ES-I3 (cell line): ENCODE measurements at regions not wholly inside any gene's neighbourhood (a gene's known extent, or its start where the extent isn't known, plus 50 kb on each side); places are given as distances from the start of the nearest gene placed in this dataset.

Experiments used
- H3K36me3 ChIP-seq: 2 replicates; pipeline ENCODE4 v1.6.1; 2013; ENCODE audit warnings: mild to moderate bottlenecking, low read length, control low read depth, moderate library complexity; ENCODE audit not compliant: insufficient read depth
- H3K4me1 ChIP-seq: 2 replicates; pipeline ENCODE4 v1.6.1; 2013; ENCODE audit warnings: mild to moderate bottlenecking, control low read depth, low read length; ENCODE audit not compliant: insufficient read depth
- H3K9ac ChIP-seq: 2 replicates; pipeline ENCODE4 v1.6.1; 2013; ENCODE audit warnings: low read depth, mild to moderate bottlenecking, low read length, moderate library complexity
- H3K9me3 ChIP-seq: 2 replicates; pipeline ENCODE4 v1.6.1; 2013; ENCODE audit warnings: mild to moderate bottlenecking, low read length, moderate library complexity; ENCODE audit not compliant: control insufficient read depth, insufficient read depth

GRCh38 chr18:24770311-24771024, 310.0 kb downstream of the HRH4 start:
- H3K4me1 ChIP-seq, result no peaks in the 10 kb centered on the region
- no peaks in the 10 kb centered on the region for H3K9me3 ChIP-seq
- no peaks in the 10 kb centered on the region for H3K36me3 ChIP-seq
- H3K9ac ChIP-seq, result no peak overlapping the region

- Histone ChIP-seq H3K4me1 (no peaks in the 10 kb centered on the region), H3K36me3 (no peaks in the 10 kb centered on the region), H3K9me3 (no peaks in the 10 kb centered on the region), H3K9ac (no peak overlapping the region)
Observed at GRCh38 chr18:24771300-24771699, 310.9 kb downstream of the HRH4 start.

- Histone ChIP-seq H3K36me3 (no peaks in the 10 kb centered on the region), H3K4me1 (no peaks in the 10 kb centered on the region), H3K9me3 (no peaks in the 10 kb centered on the region), H3K9ac (no peak overlapping the region)
Observed at GRCh38 chr18:24773101-24773500, 312.7 kb downstream of the HRH4 start.

GRCh38 chr18:24776019-24776418, 315.6 kb downstream of the HRH4 start:
- Histone ChIP-seq H3K4me1 (no peaks in the 10 kb centered on the region), H3K36me3 (no peaks in the 10 kb centered on the region), H3K9ac (no peak overlapping the region)

GRCh38 chr18:24778810-24779418, 318.5 kb downstream of the HRH4 start:
- no peak overlapping the region for H3K9ac ChIP-seq
- H3K9me3 ChIP-seq, result no peaks in the 10 kb centered on the region
- H3K36me3 ChIP-seq, result no peaks in the 10 kb centered on the region
- no peaks in the 10 kb centered on the region for H3K4me1 ChIP-seq

More at GRCh38 chr18:24776019-24776418, 315.6 kb downstream of the HRH4 start:
- no peaks in the 10 kb centered on the region for H3K9me3 ChIP-seq

- H3K9me3 ChIP-seq, result no peaks in the 10 kb centered on the region
- no peaks in the 10 kb centered on the region for H3K36me3 ChIP-seq
Observed at GRCh38 chr18:24782566-24782965, 322.1 kb downstream of the HRH4 start.

GRCh38 chr18:24785019-24785418, 324.6 kb downstream of the HRH4 start:
- H3K4me1 ChIP-seq, result no peaks in the 10 kb centered on the region
- H3K9me3 ChIP-seq, result peaks cover 2% of the 10 kb centered on the region
- H3K9ac ChIP-seq, result no peak overlapping the region
- no peaks in the 10 kb centered on the region for H3K36me3 ChIP-seq

More at GRCh38 chr18:24782566-24782965, 322.1 kb downstream of the HRH4 start:
- no peaks in the 10 kb centered on the region for H3K4me1 ChIP-seq
- H3K9ac ChIP-seq, result no peak overlapping the region

GRCh38 chr18:24786027-24786426, 325.6 kb downstream of the HRH4 start:
- no peak overlapping the region for H3K9ac ChIP-seq
- H3K9me3 ChIP-seq, result peaks cover 2% of the 10 kb centered on the region
- no peaks in the 10 kb centered on the region for H3K36me3 ChIP-seq

GRCh38 chr18:24790347-24790746, 329.9 kb downstream of the HRH4 start:
- Histone ChIP-seq H3K9ac (no peak overlapping the region), H3K9me3 (peaks cover 2% of the 10 kb centered on the region), H3K4me1 (peaks cover 8% of the 10 kb centered on the region), H3K36me3 (no peaks in the 10 kb centered on the region)

More at GRCh38 chr18:24786027-24786426, 325.6 kb downstream of the HRH4 start:
- H3K4me1 ChIP-seq, result no peaks in the 10 kb centered on the region

- Histone ChIP-seq H3K4me1 (peaks cover 8% of the 10 kb centered on the region), H3K9me3 (peaks cover 2% of the 10 kb centered on the region), H3K9ac (no peak overlapping the region), H3K36me3 (no peaks in the 10 kb centered on the region)
Observed at GRCh38 chr18:24791751-24792545, 331.5 kb downstream of the HRH4 start.

- Histone ChIP-seq H3K4me1 (peaks cover 8% of the 10 kb centered on the region), H3K9me3 (no peaks in the 10 kb centered on the region), H3K9ac (no peak overlapping the region), H3K36me3 (no peaks in the 10 kb centered on the region)
Observed at GRCh38 chr18:24793742-24794141, 333.3 kb downstream of the HRH4 start.

- no peaks in the 10 kb centered on the region for H3K36me3 ChIP-seq
- no peak overlapping the region for H3K9ac ChIP-seq
- peaks cover 16% of the 10 kb centered on the region for H3K4me1 ChIP-seq
- no peaks in the 10 kb centered on the region for H3K9me3 ChIP-seq
Observed at GRCh38 chr18:24795129-24795528, 334.7 kb downstream of the HRH4 start.

GRCh38 chr18:24797981-24798380, 337.5 kb downstream of the HRH4 start:
- no peak overlapping the region for H3K9ac ChIP-seq
- peaks cover 8% of the 10 kb centered on the region; the same call in 1 of the 2 replicates for H3K4me1 ChIP-seq
- peaks cover 3% of the 10 kb centered on the region; the same call in 1 of the 2 replicates for H3K9me3 ChIP-seq
- H3K36me3 ChIP-seq, result no peaks in the 10 kb centered on the region

GRCh38 chr18:24799176-24799575, 338.7 kb downstream of the HRH4 start:
- peaks cover 8% of the 10 kb centered on the region; the same call in 1 of the 2 replicates for H3K4me1 ChIP-seq
- no peak overlapping the region for H3K9ac ChIP-seq
- H3K36me3 ChIP-seq, result no peaks in the 10 kb centered on the region
- peaks cover 3% of the 10 kb centered on the region; the same call in 1 of the 2 replicates for H3K9me3 ChIP-seq
